NCI-H2107 treated with DMSO at 0.1 percent for 48 hours (cell line): ENCODE measurements at regions not wholly inside any gene's neighbourhood (a gene's known extent, or its start where the extent isn't known, plus 50 kb on each side); places are given as distances from the start of the nearest gene placed in this dataset.
A peak's percentile ranks its signal among the peaks of the same experiment; 100 is the strongest.

Experiments
- DNase-seq: peaks from one replicate; lab custom pipeline; 2025; ENCODE audit not compliant: unreplicated experiment; lab: John Stamatoyannopoulos, UW

DNA sequence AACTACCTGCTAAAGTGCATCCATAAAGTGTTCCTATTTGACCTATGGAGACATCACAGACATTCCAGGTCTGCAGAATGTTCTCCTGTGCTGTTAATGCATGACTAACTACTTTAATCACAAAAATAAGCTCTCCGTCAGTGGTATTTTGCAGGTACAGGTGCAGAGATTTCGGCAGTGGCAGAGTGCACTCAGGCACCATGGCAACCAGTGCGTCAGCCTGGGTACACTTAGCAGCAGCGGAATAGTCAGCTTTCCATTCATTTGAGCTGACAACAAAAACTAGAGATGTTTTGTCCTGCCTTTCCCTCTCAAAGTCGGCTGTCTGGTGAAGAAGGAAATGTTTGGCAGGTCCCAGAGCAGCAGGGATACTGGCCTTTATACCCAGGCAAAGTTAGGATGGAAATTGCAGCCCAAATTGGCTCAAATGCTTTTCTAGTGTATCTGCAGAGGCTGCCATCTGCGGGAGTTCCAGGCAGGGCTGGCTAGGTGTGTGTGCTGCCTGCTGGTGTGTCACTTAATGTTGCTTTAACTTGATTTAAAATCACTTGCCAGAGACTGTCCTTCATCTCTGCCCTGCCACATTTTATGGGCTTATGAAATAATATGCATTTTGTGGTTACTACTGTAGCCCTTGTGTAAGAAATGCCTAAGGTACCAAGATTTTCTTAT, 195.8 kb downstream of the RAP2A start:
- DNase-seq: peak; percentile 71

DNA sequence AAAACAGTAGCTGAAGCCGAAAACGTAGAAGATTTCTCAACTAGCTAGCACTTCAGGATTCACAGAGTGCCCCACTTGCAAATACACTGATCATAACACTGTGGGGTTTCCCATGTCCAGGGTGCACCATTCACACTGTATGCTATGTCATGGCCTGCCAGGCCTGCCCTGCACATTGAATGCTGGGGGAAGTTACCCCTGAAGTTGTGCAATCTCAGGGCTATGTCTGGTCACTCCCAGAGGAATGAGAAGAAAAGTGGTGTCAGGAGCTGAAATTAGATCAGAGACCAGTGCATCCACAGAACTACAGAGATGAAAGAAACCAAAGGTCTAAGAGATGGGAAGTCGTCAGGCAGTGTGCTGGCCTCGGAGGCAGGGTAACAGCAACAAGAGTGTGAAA, 196.8 kb downstream of the RAP2A start:
- no peak for DNase-seq

DNA sequence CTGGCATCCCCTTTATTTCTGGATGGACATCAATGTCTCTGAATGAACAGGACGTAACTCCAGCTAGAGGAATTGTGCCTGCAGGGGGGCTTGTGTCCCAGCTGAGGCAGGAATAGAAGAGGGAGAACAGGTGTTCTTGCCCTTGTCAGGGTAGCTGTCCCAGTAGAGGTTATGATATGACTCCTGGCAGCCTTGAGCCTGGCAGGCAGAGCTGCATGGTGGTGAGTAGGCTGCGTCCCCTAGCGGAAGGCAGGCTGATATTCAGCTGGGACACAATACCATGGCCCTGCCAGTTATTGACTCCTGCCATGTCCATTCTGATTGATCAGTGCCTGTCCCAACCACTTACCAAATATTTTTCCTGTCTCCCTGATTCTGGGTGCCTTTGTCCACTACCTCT, 197.2 kb downstream of the RAP2A start:
- no peak for DNase-seq

DNA sequence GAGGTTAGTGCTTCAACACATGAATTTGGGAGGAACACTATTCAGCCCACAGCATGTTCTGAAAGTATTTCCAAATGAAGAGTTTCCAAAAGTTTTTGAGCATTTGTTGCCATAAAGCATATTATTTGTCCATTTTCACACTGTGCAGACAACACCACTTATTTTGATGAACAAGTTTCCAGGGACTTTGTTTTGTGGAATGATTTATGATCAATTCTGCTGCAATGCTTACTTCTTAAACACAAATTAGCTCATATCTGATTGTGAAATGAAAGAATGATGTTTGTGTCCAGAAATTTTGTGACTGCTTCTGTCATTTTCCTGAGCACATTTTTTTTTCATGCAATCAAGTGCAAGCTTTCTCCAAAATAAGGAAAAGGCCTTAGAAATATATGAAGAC, 205.3 kb downstream of the RAP2A start:
- DNase-seq: no peak

DNA sequence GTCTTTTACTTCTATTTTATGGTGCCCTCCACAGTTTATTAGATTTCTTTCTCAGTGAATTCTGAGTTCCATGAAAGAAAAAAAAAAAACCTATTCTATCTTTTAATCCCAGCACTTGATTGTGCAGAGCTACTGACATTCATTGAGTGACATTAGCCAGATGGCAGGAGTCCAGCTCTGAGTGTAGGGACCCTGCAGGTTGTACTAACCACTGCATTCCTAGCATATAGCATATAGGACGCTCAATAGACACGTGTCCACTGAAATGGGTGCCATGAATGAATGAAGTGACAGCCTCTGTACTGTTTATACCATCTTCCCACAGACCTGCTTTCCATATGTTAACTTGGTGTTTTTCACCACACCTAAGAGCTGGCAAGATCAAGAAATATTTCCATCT, 206.3 kb downstream of the RAP2A start:
- DNase-seq: no peak

DNA sequence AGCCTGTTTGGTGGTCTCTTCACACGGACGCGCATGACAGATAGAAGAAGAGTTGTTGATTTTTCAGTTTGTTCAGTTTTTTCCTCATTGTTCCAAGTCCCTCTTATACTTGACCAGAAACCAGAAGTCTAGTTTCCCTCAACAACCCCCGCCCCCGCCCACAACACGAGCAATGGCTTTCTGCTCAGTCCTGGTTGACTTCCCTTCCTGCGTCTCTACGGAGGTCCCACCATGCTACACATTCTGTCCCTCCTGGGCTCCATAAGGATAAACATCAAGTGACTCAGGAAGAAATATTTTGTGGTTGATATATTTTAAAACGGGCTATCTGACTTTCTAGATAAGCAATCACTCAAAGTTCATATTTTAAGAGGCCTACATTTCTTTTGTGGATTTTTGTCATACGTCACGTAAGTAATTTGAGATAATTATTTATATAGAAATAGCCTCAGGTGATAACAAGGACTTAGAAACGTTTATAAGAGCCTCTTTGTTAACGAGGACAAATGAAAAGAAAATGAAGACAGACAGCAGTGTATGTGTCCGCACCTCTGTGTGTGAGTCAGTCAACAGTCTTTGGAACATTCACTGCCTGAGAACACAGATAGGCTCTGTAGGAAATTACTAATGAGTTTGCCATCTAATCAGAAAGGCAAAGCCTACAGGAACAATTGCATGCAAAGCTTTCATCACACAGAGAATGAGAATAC, 214.4 kb downstream of the RAP2A start:
- DNase-seq: no peak

DNA sequence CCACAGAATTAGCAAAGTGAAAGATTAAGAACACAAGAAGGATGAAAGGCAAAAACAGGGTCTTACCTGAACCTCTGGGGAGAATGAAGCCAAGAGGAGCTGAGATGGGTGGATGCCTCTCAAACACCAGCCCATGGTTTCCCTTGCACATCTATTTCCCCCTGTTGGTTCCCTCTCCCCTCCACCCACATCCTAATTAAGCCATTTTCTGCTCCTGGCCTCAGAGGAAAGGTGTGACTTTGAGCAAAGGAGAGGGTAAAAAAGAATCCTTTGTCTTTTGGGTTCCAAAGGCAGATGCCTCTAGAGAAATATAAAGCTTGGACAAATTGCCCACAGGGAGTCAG, 214.9 kb downstream of the RAP2A start:
- DNase-seq: no peak

DNA sequence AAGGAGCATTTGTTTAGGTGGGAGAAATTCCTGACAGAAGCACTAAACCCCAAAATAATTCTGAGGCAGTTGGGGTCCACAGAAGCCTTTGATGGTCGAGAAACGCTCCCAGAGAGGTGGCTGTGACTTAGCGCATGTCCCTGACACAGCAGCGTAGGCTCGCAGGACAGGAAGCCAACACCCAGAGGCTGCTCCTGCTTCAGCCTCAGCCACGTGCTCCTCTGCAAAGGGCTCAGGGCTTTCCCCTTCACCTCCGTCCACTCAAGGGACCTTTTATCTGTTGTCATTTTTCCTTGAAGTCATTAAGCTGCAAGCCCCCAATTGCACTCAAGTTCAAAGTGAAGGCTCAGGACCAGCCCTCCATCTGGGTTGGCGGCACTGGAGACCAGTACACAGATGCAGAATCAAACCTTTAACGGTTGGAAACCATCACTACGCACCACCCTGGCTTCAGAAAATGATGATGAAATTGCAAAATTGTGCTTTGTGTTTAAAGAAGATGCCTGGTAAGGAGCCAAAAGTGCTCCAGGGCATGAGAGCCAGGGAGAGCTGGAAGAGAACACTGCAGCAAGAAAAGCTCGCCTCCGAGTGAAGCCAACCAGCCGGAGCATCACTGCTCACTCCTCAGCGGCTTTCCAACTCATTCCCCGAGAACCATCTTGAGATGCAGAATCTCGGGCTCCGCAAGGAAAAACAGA, 219.6 kb downstream of the RAP2A start:
- no peak for DNase-seq

DNA sequence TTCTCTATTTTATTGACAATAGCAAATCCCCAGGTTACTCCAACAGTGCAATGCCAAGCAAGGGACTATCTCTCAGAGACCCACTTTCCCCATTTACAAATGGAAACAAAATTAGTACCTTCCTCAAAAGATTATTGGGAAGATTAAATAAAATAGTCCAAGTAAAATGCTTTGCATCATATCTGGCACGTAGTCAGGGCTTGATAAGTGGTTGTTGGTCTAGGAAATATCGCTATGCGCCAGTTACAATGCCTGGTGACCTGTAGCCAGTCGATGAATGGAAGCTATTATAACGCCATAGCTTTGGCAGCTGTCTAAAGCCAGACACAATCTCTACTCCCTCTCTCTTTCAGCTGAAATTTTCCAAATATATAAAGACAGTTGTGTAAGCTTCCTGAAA, 220.3 kb downstream of the RAP2A start:
- no peak for DNase-seq

DNA sequence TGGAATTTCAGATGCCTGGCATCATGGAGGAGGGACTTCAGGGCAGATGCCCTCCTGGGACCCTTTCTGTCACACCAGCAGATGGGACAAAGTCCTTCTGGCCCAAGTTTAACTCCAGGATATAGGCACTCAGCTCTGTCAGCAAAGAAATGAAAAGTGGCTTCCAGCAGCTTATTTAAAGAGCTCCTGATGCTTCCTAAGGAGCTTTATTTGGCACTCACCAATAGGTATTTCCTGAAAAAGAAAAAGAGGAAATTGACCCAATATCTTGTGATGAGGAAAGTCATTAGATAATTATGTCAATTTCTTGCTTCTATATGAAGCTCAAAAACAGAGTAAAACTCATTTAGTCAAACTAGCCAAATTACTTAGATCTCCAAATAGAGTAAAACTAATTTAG, 224.6 kb downstream of the RAP2A start:
- no peak for DNase-seq

DNA sequence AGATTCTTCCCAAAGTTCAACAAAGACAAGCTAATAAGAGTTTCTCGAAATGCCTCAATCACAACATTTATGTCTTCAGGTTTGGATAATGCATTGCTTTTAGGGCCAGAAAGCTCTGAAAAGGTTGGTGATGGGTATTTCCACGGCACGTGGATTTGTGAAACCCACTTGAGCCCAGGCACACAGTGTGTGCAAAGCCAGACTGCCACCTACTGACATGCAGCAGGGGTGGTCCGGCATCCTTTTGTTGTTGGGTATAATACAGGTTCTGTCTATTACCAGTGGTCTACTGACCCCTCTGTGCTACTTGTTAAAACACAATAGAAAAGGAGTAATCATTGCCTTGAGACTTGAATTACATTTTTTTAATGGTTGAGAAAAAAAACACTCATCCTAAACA, 225.6 kb downstream of the RAP2A start:
- DNase-seq: no peak

DNA sequence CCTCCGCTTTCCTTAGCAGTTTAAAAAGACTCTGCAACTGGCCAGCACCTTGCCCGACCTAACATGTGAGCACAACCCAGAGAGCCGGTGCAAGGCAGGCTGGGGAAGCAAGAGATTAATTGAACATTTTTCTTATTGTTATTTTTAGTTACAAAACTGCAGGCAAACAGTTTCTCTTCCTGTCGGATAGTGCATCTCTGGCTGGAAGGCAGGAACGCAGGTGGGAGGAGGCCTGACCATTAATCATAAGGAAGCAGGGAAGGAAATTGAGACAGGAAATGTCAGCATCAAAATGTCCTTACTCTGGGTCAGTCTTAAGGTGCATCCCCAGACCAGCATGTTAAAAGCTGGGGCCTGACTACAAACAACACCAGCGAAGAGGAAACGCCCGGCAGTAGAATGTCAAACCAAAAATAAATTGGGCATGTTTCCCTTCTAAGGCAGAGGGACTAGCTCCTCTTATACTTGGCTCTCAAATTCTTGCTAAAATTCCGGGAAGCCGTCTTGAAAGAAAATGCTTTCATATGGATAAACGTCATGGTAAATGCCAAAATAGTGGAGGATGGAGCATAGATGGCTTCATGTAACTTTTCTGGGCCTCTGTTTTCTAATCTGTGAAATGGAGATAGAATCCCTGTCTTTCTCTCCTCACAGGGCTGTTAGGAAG, 226.8 kb downstream of the RAP2A start:
- no peak for DNase-seq

DNA sequence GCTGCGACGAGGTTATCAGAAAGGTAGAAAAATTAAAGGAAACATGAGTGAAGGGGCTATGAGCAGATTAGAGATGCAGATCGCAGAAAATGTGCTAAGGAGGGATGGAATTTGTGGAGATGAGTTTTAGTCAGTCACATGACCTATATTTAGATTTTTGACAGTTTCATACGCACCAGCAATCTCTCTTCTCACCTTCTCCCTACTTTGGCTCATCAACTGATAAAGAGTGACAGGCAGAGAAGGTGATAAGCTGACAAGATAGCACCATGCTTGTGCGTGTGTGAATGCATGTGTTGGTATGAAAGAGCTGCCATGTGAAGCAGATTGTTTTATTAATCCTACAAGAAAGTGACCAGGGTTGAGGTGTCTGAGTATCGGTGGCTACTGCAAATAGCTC, 252.6 kb downstream of the RAP2A start:
- no peak for DNase-seq

DNA sequence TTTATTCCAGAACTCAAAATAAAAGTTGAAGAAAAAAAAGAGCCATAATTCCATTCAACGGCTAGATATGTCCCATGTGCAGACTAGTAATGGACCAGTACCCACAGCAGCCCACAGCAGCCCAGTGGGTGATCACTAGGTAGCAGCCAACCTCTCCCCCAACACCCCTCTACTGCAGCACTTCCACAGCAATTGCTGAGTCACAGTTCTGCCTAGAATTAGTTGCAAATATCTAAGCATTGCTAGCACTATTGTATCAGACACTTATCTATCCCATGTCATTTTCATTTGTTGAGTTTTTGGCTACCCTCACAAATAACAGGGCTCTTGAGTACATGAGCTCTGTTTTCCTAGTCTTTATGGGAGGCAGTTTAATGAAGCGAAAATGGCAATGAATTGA, 258.7 kb downstream of the RAP2A start:
- DNase-seq: no peak

DNA sequence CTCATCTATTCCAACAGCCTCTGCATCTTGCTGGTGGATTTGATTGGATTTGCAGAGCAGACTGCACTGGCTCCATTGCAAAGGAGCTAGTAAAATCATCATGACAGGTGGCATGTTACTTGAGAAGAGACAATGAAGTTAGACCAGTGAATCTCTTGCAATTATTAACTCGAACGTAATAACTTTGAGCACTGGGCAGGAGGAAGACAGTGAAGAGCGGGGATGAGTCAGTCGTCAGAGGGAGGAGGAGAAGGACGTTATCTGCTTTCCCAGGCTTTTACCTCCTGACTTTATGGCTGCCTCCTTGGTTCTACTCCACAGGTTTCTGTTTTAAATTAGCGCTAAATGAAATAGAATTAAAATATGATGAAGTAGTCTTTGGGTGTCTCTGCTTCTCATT, 257.8 kb upstream of the IPO5 start:
- DNase-seq: no peak

DNA sequence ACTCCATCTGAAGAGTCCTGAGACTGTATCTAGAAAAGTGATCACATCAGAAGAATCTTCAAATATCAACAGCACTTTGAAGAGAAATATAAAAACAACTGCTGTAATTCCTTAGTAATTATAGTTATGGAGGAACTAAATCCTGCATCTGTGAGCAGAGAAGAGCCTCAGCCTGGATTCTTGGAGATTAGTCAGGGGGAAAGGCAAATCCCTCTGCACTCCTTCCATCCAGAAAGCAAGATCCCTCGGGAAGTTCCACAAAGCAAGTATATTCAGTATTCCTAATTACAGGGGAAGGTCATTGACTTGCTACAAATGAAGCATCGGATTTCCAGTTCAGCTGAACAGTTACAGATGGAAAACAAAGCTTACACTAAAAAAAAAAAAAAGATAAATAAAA, 256.6 kb upstream of the IPO5 start:
- no peak for DNase-seq

DNA sequence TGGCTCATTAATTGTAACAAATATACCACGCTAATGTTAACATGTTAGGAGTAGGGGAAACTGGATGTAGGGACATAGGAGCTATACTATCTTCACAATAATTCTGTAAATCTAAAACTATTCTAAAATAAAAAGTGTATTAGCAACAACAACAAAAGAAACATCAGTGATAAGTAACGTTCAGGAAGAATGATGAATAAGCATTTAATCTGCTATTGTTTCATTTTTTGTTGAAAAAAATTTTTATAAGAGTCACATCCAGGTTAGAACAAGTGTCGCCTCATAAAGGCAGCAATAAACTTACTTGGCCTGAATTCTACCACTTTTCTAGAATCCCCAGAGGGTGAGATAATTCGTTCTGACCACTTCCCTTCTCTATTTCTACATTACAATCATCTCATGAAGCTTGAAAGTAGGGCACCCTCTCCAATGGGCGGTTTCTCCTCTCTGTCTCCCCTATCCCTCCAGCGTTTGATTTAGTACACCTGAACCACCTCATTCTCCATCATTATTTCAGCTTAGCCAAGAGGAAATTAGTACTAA, 253.1 kb upstream of the IPO5 start:
- no peak for DNase-seq

DNA sequence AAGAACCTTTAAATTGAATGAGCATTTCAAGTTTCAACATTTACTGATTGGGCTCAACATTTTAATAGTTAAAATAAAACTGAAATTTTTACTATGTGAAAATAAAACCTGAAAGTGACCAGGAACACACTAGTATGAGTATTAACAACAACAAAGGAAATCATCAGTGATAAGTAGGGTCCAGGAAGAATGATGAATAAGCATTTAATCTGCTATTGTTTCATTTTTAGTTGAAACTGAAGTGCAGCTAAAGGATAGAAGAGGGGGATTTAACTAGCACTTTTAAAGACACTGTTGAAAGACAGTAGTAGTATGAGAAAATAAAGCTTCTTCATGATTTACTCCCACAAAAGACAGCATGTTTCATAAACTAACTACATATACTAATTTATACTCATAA, 250.9 kb upstream of the IPO5 start:
- no peak for DNase-seq

DNA sequence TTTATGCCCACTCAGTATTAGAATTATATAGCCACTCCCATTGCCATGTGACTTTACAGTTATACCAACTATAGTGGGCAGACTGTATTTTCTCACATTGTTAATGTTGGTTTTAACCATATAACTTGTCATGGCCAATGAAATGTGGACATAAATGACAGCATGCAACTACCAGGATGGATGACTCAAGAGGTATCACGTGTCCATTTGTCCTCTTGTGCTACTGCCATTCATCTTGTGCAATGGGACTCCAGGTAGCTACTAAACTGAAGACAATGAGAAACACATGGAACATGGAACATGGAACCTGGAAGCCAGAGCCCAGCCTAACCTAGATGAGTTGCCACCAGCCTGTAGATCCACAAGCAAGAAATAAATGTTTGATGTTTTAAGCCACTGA, 242.7 kb upstream of the IPO5 start:
- DNase-seq: no peak

DNA sequence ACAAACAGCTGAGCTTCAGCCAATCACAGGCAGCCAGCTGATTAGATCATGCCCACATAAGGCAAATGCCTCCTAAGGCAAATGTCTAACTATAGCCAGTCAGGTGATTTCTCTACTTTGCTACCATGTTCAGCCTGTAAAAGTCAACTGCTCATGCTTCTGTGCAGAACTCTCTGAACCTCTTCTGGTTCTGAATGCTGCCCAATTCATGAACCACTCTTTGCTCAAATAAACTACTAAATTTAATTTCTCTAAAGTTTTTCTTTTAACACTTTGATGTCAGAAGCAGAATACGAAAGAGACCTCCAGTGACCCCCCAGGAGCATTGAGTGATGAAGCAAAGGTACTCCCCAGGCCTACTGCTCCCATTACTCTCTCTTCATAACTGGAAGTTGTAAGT, 240.7 kb upstream of the IPO5 start:
- DNase-seq: no peak

DNA sequence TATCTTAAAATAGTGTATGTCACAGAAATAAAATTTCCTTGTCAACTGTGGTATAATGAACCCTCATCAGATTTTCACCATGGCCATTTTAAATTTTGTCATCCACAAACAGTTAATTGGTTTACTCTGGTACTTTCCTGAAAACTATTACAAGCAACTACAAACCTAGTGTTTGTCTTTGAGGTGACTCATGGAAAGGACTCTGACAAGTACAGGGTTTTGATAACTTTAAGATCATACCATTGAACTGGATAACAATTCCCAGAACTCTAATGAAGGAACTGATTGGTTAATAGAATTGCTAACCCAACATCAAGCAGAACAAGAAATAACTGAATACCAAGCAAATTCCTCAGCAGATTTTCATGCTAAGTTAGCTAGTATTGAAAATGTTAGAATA, 237.7 kb upstream of the IPO5 start:
- DNase-seq: no peak

DNA sequence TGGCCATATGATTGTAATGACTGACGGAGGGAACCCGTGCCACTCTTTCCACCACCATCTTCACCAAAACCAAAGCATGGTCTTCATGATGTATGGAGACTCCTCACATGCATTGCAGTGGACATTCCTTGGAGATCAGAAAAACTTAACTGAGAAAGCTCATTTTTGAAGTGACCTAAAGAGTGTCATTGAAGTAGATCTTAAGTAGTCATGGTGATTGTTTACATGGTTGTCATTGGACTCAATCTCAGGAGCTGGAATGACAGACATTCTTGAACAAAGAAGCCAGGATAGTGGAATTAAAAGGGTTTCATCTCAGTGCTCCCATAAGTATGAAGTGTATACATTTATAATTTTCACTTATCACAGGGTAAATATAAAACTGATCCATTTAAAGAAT, 236.7 kb upstream of the IPO5 start:
- no peak for DNase-seq
